Posterior vena cava (tissue), 2 donors: ENCODE measurements at regions not wholly inside any gene's neighbourhood (a gene's known extent, or its start where the extent isn't known, plus 50 kb on each side); places are given as distances from the start of the nearest gene placed in this dataset.

Source experiments
- DNase-seq: peaks from one replicate; pipeline ENCODE4 v3.0.0-alpha.2; 2020; ENCODE audit warnings: low spot score
- intact Hi-C, 2 donors: fragments of 100-400 bp; cut with DNase I; formaldehyde crosslinking; loops; one replicate each; pipeline versions ENCODE4 v1.14.1 to v1.14.2; 2022 to 2023
- microRNA-seq, 2 donors: library from miRNA; unstranded; fragments of <30 nt; microRNA quantifications; one replicate each; pipeline ENCODE4 v1.2.0, GENCODE V29; 2020 to 2021; ENCODE audit warnings: borderline microRNAs expressed in 2 of 2
- donor health status: DM: yes; HTN: yes; CAD: no.
- donor health status: DM: yes; HTN: yes; CAD: no.

DNA sequence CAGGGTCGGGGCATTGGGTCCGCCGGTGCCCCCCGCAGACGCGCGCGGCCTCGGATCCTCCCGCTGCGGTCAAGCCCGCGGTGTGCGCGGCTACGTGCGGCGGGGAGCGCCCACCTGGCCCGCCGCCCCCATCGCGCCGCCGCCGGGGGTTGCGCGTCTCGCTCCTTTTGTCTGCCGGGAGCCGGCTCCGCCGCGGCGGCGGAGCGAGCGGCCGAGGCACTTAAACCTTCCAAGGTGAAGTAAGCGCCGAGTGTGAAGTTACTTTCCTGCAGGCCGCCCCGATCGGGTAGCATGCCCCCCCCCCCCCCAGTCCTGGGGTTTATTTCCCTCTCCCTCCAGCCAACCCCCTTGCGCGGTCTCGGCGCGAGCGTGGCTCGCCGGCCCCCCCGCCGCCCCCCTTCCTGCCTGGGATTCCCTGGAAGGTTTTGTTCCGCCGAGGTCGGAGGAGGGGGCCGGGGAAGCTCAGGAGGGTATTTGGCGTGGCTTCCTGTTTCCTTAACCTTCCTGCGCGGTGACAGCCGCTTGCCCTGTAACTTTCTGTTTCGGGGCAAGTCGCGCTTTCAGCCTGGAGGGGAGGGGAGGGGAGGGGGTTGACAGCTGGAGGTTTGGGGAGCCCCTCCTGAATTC is 56.6 kb upstream of the GSE1 start:
- no peak for DNase-seq
- intact Hi-C loops: no loop called here

DNA sequence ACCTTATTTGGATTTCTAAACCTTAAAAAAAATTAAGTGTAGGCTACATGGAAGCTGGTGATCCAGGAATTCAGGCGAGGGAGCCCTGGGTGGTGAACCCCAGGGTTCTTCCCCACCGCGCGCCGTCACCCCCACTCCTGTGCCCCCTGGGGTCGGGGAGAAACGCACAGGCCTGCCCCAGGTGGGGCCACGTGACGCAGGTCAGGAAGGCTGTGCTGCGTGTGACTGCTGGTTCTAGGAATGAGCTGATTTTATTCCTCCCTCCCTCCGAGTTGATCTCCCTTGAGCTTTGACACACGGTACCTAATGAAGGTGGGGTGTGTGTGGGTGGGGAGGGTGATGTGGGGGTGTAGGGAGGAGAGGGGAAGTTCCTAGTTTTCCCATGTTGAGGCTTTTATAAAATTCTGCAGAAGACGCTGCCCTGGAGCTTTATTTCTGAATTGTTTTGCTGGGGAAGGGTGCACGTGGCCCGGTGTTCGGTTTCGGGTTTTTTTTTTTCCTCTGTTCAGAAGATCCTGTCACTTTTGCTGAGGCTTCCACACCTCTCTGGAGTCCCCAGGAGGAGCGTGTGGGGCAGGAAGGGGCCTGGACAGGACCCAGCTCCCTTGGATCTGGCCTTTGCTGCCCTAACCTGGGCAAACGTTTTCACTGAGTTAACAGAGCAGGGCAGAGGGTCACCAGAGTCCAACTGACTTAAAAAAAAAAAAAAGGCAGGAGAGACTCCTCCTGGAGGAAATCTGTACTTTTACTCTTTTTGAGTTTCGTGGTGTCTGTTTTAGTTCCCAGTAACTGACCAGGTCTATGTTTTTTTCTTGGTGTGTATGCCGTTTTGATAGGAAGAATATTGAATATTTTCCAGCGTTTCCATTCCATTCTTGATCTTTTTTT is 55.8 kb upstream of the GSE1 start:
- no peak for DNase-seq
- intact Hi-C loops: no loop called here

DNA sequence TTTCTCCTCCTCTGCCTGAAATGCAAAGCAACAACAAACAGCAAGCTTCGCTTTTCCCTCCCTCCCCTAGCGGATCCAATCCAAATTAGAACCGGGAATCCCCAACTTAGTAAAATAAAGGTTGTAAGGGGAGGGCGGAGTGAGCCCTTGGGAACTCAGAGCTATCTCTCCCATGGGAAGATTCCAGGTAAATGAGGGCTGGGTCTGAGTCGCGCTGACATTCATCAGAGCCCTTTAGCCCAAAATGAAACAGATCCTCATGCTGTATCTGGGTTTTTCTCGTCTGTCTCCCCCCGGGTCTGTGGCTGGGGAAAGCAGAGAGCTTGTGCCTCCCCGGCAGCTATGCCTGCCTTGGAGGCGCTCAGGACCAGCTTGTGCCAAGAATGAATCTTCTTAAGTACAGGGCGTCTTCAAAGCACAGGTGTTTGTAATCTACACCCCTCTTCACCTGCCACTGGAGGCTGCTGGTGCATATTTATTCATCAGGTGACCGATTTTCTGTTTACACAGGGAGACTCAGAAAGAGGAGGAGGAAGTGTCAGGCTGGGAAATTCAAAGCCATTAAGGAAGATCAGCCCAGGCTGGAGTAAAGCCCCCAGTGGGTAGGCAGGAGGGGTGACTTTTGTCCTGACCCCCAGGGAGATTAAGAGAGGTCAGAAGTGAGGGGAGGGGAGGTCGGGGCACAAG is 55.0 kb upstream of the GSE1 start:
- no peak for DNase-seq
- intact Hi-C loops: no loop called here

DNA sequence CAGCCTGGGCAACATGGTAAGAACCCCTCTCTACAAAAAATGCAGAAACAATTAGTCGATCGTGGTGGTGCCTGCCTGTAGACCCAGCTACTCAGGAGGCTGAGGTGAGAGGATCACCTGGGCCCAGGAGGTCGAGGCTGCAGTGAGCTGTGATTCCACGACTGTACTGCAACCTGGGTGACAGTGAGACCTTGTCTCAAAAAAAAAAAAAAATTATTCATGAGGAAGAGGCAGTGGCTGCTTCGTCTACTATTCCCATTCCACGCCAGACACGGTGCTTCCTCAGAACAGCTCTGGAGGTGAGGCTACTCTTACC is 52.2 kb upstream of the GSE1 start:
- intact Hi-C loops: no loop called here
- DNase-seq: no peak

DNA sequence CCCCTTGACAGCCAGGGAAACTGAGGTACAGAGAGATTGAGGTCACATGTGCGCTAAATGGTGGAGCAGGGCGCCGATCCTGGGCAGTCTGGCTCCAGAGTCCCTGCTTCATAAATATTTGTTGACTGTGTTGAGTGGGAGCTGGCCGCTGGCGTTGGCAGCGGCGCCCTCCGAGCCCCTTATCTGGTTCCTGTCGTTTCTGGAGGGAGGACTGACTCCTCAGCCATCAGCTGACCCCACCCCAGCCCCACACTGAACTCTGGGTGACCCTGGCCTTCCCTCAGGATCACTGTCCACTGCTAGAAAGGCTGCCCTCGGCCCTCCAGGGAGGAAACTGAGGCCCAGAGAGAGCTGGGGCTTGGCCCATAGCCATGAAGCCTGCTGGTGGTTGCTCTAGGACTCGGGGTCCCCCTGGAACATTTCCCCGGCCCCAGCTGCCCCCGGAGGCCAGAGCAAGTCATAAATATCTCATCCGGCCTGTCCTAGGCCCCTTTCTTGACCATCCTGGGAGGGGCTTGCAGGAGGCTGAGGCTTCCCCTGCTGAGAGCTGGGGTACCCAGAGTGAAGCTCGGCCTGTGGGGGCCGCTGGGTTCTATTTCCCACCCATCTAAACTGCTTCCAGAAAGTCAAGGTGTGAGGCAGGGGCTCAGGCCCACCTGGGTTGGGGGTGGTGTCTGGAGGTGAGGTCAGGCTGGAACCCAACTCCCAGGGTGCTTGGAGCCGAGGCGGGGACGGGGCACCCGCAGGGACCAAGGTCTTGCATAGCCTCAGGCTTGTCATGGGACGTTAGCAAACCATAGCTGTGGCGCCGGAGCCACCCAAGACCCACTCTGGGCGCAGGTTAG is 51.7 kb upstream of the GSE1 start:
- intact Hi-C loops: no loop called here
- DNase-seq: no peak

DNA sequence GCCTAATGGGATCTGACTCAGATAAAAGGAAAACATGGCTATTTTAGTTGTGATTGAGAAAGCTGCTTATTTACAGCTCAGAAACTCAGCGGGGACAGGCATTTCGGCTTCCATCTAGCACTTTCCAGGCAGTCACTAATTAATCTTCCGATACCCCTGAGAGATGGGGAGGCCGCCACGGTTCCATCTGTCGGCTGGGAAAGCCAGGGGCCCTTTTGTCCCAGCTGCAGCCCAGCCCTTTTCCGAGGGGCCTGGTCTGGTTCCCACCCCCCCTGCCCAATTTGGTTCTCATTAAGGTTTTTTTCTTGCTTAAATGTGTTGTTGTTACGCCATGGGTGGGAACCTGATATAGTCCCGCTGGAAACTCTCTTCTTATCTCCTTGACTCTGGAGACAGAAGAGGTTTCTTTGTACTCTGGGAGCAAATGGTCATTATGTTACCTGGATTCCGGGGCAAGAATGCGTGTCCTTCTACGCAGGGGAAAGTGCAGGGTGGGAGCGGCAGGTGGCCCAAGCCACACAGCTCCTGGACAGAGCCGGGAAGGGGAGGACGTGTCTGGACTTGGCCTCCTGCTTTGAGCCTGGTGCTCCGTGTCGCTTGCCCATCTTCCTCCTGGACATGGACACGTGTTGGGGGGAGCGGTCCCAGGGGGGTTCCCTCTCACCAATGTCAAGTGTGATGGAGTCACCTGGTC is 50.9 kb upstream of the GSE1 start:
- intact Hi-C loops: no loop called here
- DNase-seq: no peak

DNA sequence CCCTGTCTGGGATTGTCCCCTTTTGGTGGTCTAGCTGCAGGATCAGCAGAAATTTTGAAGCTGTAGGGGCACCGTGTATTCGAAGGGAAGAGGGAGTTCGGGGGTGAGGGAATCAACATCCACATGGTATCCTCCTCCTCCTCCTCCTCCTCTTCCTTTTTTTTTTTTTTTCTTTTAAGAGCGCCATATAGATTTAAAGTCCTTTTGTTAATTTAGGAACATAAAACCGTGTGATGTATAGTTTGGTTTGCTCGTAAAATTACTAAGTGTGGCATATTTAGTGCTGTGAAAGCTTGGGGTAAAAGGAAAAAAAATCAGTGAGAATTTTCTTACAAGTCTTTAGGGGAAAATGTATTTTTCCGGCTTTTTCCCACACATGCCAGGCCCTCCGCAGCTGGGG is 50.1 kb upstream of the GSE1 start:
- intact Hi-C loops: no loop called here
- no peak for DNase-seq

Small RNAs in the stretch of these regions (microRNA-seq; reads per million reads assigned to microRNA genes)
- 0 reads per million in 2 donors for gene MIR5093
